BLaER1 (cell line): ENCODE measurements at regions not wholly inside any gene's neighbourhood (a gene's known extent, or its start where the extent isn't known, plus 50 kb on each side); places are given as distances from the start of the nearest gene placed in this dataset.
"Not testable (repeated sequence)": the region's sequence is repeated elsewhere in the genome, so short reads cannot be mapped to it uniquely, and the experiment has no call there.

Experiments
- H3K27ac ChIP-seq: shearing (Covaris generic); formaldehyde crosslinking; 2 replicates; pipeline ENCODE4 v1.8.1; 2022
- H3K27me3 ChIP-seq: shearing (Covaris generic); formaldehyde crosslinking; 2 replicates; pipeline ENCODE4 v1.8.1; 2022
- H3K36me3 ChIP-seq: shearing (Covaris generic); formaldehyde crosslinking; 2 replicates; pipeline ENCODE4 v1.8.1; 2022
- H3K4me1 ChIP-seq: shearing (Covaris generic); formaldehyde crosslinking; 2 replicates; pipeline ENCODE4 v1.8.1; 2022
- H3K4me2 ChIP-seq: shearing (Covaris generic); formaldehyde crosslinking; 2 replicates; pipeline ENCODE4 v1.8.1; 2022
- H3K4me3 ChIP-seq: shearing (Covaris generic); formaldehyde crosslinking; 2 replicates; pipeline ENCODE4 v1.8.1; 2022
- H3K9ac ChIP-seq: shearing (Covaris generic); formaldehyde crosslinking; 2 replicates; pipeline ENCODE4 v1.8.1; 2022
- H3K9me3 ChIP-seq: shearing (Covaris generic); formaldehyde crosslinking; 2 replicates; pipeline ENCODE4 v1.8.1; 2022
- H4K20me1 ChIP-seq: shearing (Covaris generic); formaldehyde crosslinking; 2 replicates; pipeline ENCODE4 v1.8.1; 2022
- Cebpa-rat ChIP-seq: shearing (Covaris generic); IDR thresholded peaks from 2 replicates; pipeline ENCODE4 v1.8.1; 2022

DNA sequence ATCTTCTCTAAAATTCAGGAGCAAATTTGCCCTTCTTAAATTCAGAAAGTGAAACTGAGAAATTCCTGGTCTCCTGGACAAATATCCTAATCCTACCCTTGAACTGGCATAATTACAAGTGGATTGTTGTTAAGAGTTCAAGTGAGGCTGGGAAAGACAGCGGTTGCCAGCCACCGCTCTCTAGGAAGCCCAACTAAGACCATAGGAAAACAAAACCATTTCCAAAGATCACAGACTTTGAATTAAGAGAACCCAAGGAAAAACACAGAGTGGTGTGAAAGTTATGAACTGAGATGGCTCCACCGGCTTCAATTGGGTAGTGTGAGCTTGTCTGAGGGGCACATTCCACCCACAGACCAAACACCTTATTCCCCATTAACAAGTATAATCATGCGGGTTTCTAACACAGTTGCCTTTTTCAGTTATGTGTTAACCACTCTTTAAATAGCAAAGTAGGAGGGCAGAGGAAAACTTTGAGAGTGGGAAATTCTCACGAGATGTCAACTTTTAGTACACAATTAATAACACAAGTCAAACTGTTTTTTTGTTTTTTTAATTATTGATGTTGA lies 1628.8 kb upstream of the SEL1L start:
- Histone ChIP-seq H4K20me1 (no peaks in the 10 kb centered on the region), H3K27ac (no peak overlapping the region), H3K9me3 (no peaks in the 10 kb centered on the region), H3K27me3 (no peaks in the 10 kb centered on the region), H3K4me2 (no peak overlapping the region), H3K9ac (no peak overlapping the region), H3K4me3 (no peak overlapping the region), H3K4me1 (no peaks in the 10 kb centered on the region), H3K36me3 (no peaks in the 10 kb centered on the region)
- no peak for TF ChIP-seq Cebpa-rat

DNA sequence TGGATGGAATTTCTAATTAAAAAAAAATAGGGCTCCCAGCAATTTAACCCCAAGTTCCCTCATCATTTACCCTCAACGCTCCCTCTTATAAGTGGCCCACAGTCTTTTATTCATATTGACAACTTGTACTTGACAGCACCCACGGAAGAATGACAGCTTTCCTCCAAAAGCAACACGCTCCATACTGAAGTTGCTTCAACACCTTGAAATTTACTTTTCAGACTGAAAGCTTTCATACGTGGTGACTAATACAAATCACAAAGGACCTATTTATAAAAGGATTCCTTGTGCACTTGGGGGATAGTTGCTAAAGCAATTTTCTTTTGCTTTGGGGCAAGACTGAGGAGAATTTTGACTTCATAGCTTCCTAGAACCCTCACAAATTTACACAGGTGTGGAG lies 1629.4 kb upstream of the SEL1L start:
- H3K4me3 ChIP-seq: no peak overlapping the region
- no peaks in the 10 kb centered on the region for H3K36me3 ChIP-seq
- H3K9me3 ChIP-seq: no peaks in the 10 kb centered on the region
- no peak overlapping the region for H3K27ac ChIP-seq
- no peak overlapping the region for H3K9ac ChIP-seq
- H3K4me1 ChIP-seq: no peaks in the 10 kb centered on the region
- H4K20me1 ChIP-seq: no peaks in the 10 kb centered on the region
- H3K27me3 ChIP-seq: no peaks in the 10 kb centered on the region
- no peak overlapping the region for H3K4me2 ChIP-seq
- no peak for TF ChIP-seq Cebpa-rat

DNA sequence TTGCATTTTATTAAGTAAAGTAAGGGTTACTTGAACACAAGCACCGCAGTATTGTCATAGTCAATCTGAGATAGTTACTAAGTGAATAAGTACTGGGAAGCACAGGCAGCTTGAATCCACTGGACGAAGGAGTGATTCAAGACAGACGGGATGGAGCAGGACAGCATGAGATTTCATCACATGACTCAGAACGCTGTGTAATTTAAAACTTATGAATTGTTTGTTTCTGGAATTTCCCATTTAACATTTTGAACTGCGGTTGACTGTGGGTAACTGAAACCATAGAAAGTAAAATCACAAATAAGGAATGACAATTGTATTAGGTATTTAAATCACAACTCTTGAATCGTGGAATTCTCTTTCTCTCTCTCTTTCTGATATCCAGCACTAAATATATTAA lies 1630.4 kb upstream of the SEL1L start:
- H3K36me3 ChIP-seq: no peaks in the 10 kb centered on the region
- no peak for TF ChIP-seq Cebpa-rat
- H3K9ac ChIP-seq: no peak overlapping the region

GRCh38 chr14:83164591-83164990 lies 1630.9 kb upstream of the SEL1L start:
- Histone ChIP-seq H3K4me2 (no peak overlapping the region), H3K27me3 (no peaks in the 10 kb centered on the region), H3K36me3 (no peaks in the 10 kb centered on the region), H3K4me3 (no peak overlapping the region), H3K9me3 (no peaks in the 10 kb centered on the region), H3K27ac (no peak overlapping the region), H3K4me1 (no peaks in the 10 kb centered on the region), H3K9ac (no peak overlapping the region), H4K20me1 (no peaks in the 10 kb centered on the region)
- no peak for TF ChIP-seq Cebpa-rat

More for the DNA sequence above, 1630.4 kb upstream of the SEL1L start:
- Histone ChIP-seq H3K4me1 (no peaks in the 10 kb centered on the region), H3K9me3 (no peaks in the 10 kb centered on the region), H4K20me1 (no peaks in the 10 kb centered on the region), H3K4me3 (no peak overlapping the region), H3K27ac (no peak overlapping the region), H3K4me2 (no peak overlapping the region), H3K27me3 (no peaks in the 10 kb centered on the region)

- H4K20me1 ChIP-seq: no peaks in the 10 kb centered on the region
Measured at GRCh38 chr14:83170165-83170564, 1636.5 kb upstream of the SEL1L start.

GRCh38 chr14:83171761-83172160 lies 1638.1 kb upstream of the SEL1L start:
- H3K4me1 ChIP-seq: no peaks in the 10 kb centered on the region
- no peak overlapping the region for H3K9ac ChIP-seq
- no peak overlapping the region for H3K27ac ChIP-seq
- H3K36me3 ChIP-seq: no peaks in the 10 kb centered on the region
- H3K4me2 ChIP-seq: no peak overlapping the region
- no peaks in the 10 kb centered on the region for H4K20me1 ChIP-seq
- H3K4me3 ChIP-seq: no peak overlapping the region
- H3K9me3 ChIP-seq: no peaks in the 10 kb centered on the region
- no peaks in the 10 kb centered on the region for H3K27me3 ChIP-seq
- TF ChIP-seq Cebpa-rat: no peak

More at GRCh38 chr14:83170165-83170564, 1636.5 kb upstream of the SEL1L start:
- H3K27ac ChIP-seq: no peak overlapping the region
- H3K9me3 ChIP-seq: no peaks in the 10 kb centered on the region
- H3K4me3 ChIP-seq: no peak overlapping the region
- no peak overlapping the region for H3K9ac ChIP-seq
- no peaks in the 10 kb centered on the region for H3K36me3 ChIP-seq
- no peaks in the 10 kb centered on the region for H3K27me3 ChIP-seq
- H3K4me2 ChIP-seq: no peak overlapping the region
- H3K4me1 ChIP-seq: no peaks in the 10 kb centered on the region
- TF ChIP-seq Cebpa-rat: no peak

GRCh38 chr14:83172363-83172762 lies 1638.7 kb upstream of the SEL1L start:
- Histone ChIP-seq H3K9me3 (no peaks in the 10 kb centered on the region), H3K4me2 (no peak overlapping the region), H3K36me3 (no peaks in the 10 kb centered on the region), H3K4me3 (no peak overlapping the region), H3K4me1 (no peaks in the 10 kb centered on the region), H3K27me3 (no peaks in the 10 kb centered on the region), H3K27ac (no peak overlapping the region), H4K20me1 (no peaks in the 10 kb centered on the region), H3K9ac (no peak overlapping the region)
- TF ChIP-seq Cebpa-rat: no peak

DNA sequence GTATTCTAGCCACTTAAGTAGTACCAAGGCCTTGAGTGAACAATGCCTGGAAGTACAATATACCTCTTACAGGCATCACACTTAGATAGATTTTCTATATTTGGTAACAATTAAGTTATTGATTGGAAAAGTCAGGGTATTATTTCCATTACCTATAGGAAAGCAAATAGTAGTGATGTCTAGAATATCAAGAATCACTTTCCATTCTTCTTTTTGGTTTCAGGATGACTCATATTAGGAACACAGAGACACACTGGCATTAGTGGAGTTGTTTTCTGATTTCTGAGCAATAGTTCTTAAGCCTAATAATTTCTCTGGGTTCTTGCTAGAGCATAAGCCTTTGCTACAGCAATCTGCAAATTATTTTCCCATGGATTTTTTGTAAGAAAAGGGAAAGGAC lies 1640.0 kb upstream of the SEL1L start:
- H4K20me1 ChIP-seq: no peaks in the 10 kb centered on the region
- no peaks in the 10 kb centered on the region for H3K36me3 ChIP-seq
- no peaks in the 10 kb centered on the region for H3K27me3 ChIP-seq
- no peak overlapping the region for H3K27ac ChIP-seq
- TF ChIP-seq Cebpa-rat: no peak
- H3K4me1 ChIP-seq: no peaks in the 10 kb centered on the region
- no peak overlapping the region for H3K9ac ChIP-seq
- H3K4me3 ChIP-seq: no peak overlapping the region
- no peaks in the 10 kb centered on the region for H3K9me3 ChIP-seq
- no peak overlapping the region for H3K4me2 ChIP-seq

- no peak for TF ChIP-seq Cebpa-rat
- H3K4me1 ChIP-seq: no peaks in the 10 kb centered on the region
- H3K4me3 ChIP-seq: no peak overlapping the region
- H3K27ac ChIP-seq: no peak overlapping the region
- no peak overlapping the region for H3K4me2 ChIP-seq
- no peaks in the 10 kb centered on the region for H3K27me3 ChIP-seq
- no peaks in the 10 kb centered on the region for H3K9me3 ChIP-seq
- H4K20me1 ChIP-seq: no peaks in the 10 kb centered on the region
- H3K36me3 ChIP-seq: no peaks in the 10 kb centered on the region
- no peak overlapping the region for H3K9ac ChIP-seq
Measured at GRCh38 chr14:83184531-83184930, 1650.9 kb upstream of the SEL1L start.

- H3K27ac ChIP-seq, H3K36me3 ChIP-seq, H3K4me1 ChIP-seq, H4K20me1 ChIP-seq, H3K9ac ChIP-seq, H3K27me3 ChIP-seq, H3K9me3 ChIP-seq, H3K4me2 ChIP-seq, H3K4me3 ChIP-seq: not testable (repeated sequence)
Measured at GRCh38 chr14:83188311-83188710, 1654.7 kb upstream of the SEL1L start.

DNA sequence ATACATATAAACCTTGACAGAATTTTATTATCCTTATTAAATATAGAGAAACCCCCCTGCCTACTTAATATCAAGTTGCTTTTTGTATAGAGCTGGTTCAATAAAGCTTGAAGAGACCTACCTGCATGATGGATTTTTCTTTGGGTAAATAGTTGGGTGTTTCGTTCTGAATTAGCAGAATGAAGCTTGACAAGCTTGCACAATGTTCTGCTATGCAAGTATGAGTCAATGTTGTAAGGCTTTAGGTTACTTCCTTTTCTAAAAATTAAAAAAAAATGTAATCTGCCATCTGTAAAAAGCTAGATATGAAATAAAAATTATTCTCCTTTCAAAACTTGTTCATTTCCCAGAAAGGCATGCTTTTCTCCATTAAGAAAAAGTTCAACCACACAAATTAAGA lies 1662.6 kb upstream of the SEL1L start:
- Histone ChIP-seq H3K4me1 (no peaks in the 10 kb centered on the region), H3K9ac (no peak overlapping the region), H3K4me3 (no peak overlapping the region), H4K20me1 (no peaks in the 10 kb centered on the region), H3K9me3 (no peaks in the 10 kb centered on the region), H3K27me3 (no peaks in the 10 kb centered on the region), H3K4me2 (no peak overlapping the region), H3K36me3 (no peaks in the 10 kb centered on the region), H3K27ac (no peak overlapping the region)
- no peak for TF ChIP-seq Cebpa-rat
